Stomach (tissue), 8 donors: ENCODE measurements at regions not wholly inside any gene's neighbourhood (a gene's known extent, or its start where the extent isn't known, plus 50 kb on each side); places are given as distances from the start of the nearest gene placed in this dataset.

ENCODE experiments used
- DNase-seq, 2 donors: peaks; one replicate each; pipeline versions ENCODE4 v3.0.0 to v3.0.0-alpha.2; 2013 to 2019
- H3K27ac ChIP-seq, 5 donors: fragments of 200-600 bp in 4 of 5; sonication (generic) in 4 of 5; one replicate each; pipeline ENCODE4 v1.5.1; 2013 to 2019; ENCODE audit warnings: mild to moderate bottlenecking in 1 of 5, moderate library complexity in 1 of 5
- H3K27me3 ChIP-seq, 3 donors: fragments of 200-600 bp; sonication (generic); one replicate each; pipeline ENCODE4 v1.5.1; 2017 to 2019; ENCODE audit warnings: mixed run types in 1 of 3
- H3K36me3 ChIP-seq, 4 donors: fragments of 200-600 bp; sonication (generic); 1 replicate in 3 of 4; 2 replicates in 1 of 4; pipeline ENCODE4 v1.5.1; 2016 to 2019
- H3K4me1 ChIP-seq, 4 donors: fragments of 200-600 bp; sonication (generic); one replicate each; pipeline ENCODE4 v1.5.1; 2016 to 2019
- H3K4me3 ChIP-seq, 4 donors: fragments of 200-600 bp; sonication (generic) in 3 of 4; one replicate each; pipeline ENCODE4 v1.5.1; 2016 to 2019; ENCODE audit warnings: mild to moderate bottlenecking in 1 of 4
- H3K9me3 ChIP-seq, 4 donors: fragments of 200-600 bp; sonication (generic); one replicate each; pipeline ENCODE4 v1.5.1; 2016 to 2019
- CTCF ChIP-seq, 7 experiments: fragments of 450-650 bp in 4 of 7; fragments of 200-600 bp in 3 of 7; sonication (generic) in 3 of 7; IDR thresholded peaks; one replicate each; pipeline ENCODE4 v1.5.1; 2016 to 2019; ENCODE audit warnings: antibody characterized with exemption in 7 of 7, control low read depth in 2 of 7, mild to moderate bottlenecking in 1 of 7
- EP300 ChIP-seq: sonication (generic); formaldehyde crosslinking; IDR thresholded peaks from one replicate; pipeline ENCODE4 v1.6.1; 2017; ENCODE audit warnings: antibody characterized with exemption
- POLR2A ChIP-seq, 4 donors: fragments of 450-650 bp; IDR thresholded peaks; one replicate each; pipeline ENCODE4 v1.6.1; 2016; ENCODE audit warnings: antibody characterized with exemption in 4 of 4, control low read depth in 2 of 4, mild to moderate bottlenecking in 1 of 4, moderate library complexity in 1 of 4
- POLR2AphosphoS5 ChIP-seq, 3 donors: sonication (generic); formaldehyde crosslinking; IDR thresholded peaks; one replicate each; pipeline ENCODE4 v1.6.1; 2016; ENCODE audit warnings: antibody characterized with exemption in 3 of 3
- WGBS, 5 donors: extraction: QIAGEN DNeasy Blood & Tissue Kit in 3 of 5; methylation state at CpG; one replicate each; pipeline versions ENCODE4 v1.1.5 to v1.1.7; 2013 to 2018; 5-methylcytosine and 5-hydroxymethylcytosine counted together
- intact Hi-C: fragments of 100-400 bp; cut with DNase I; formaldehyde crosslinking; loops from one replicate; pipeline ENCODE4 v1.15.1; 2023; ENCODE audit warnings: low total_unique reads
- donor health status: healthy with polysubstance abuse.
- donor health status: Bipolar disorder and iron deficiency.
- donor health status: healthy.

GRCh38 chr4:43886196-43886595 is 562.4 kb downstream of the KCTD8 start:
- Histone ChIP-seq H3K4me3 (no peak overlapping the region), H3K36me3 (no peaks in the 10 kb centered on the region), H3K9me3 (no peaks in the 10 kb centered on the region), H3K4me1 (no peaks in the 10 kb centered on the region), H3K27me3 (no peaks in the 10 kb centered on the region), H3K27ac (no peak overlapping the region)
- TF ChIP-seq CTCF (IDR thresholded peaks at IDR 0.05) (no peak), EP300 (no peak), POLR2AphosphoS5 (IDR thresholded peaks at IDR 0.05) (no peak), POLR2A (IDR thresholded peaks at IDR 0.05) (no peak)
- no peak for DNase-seq
- 71 to 77% (median 73%) methylated on average over 3 of the region's 3 CpGs for WGBS, 5 donors
- intact Hi-C loops = no loop called here

GRCh38 chr4:43898836-43899235 is 549.8 kb downstream of the KCTD8 start:
- no peak for TF ChIP-seq CTCF (IDR thresholded peaks at IDR 0.05)
- TF ChIP-seq POLR2A (IDR thresholded peaks at IDR 0.05) = no peak
- TF ChIP-seq EP300 = no peak
- TF ChIP-seq POLR2AphosphoS5 (IDR thresholded peaks at IDR 0.05) = no peak
- DNase-seq = no peak
- Histone ChIP-seq H3K36me3 (no peaks in the 10 kb centered on the region), H3K4me1 (no peaks in the 10 kb centered on the region), H3K4me3 (no peak overlapping the region), H3K27ac (no peak overlapping the region), H3K9me3 (peaks cover 0 to 11% (median 0%) of the 10 kb centered on the region in 4 donors), H3K27me3 (no peaks in the 10 kb centered on the region)
- intact Hi-C loops = no loop called here
- 88 to 95% (median 94%) methylated on average over 15 of the region's 15 CpGs for WGBS, 5 donors

- Histone ChIP-seq H3K36me3 (no peaks in the 10 kb centered on the region), H3K9me3 (peaks cover 0 to 4% (median 0%) of the 10 kb centered on the region in 4 donors), H3K4me3 (no peak overlapping the region), H3K27me3 (no peaks in the 10 kb centered on the region), H3K27ac (no peak overlapping the region), H3K4me1 (no peaks in the 10 kb centered on the region)
- intact Hi-C loops = no loop called here
- no peak for TF ChIP-seq EP300
- TF ChIP-seq POLR2A (IDR thresholded peaks at IDR 0.05) = no peak
- no peak for TF ChIP-seq CTCF (IDR thresholded peaks at IDR 0.05)
- no peak for TF ChIP-seq POLR2AphosphoS5 (IDR thresholded peaks at IDR 0.05)
- no peak for DNase-seq
- 90 to 95% (median 92%) methylated on average over 4 of the region's 4 CpGs for WGBS, 5 donors
These were observed 545.2 kb downstream of the KCTD8 start for GRCh38 chr4:43903456-43903855.

GRCh38 chr4:43918377-43918776 is 530.2 kb downstream of the KCTD8 start:
- Histone ChIP-seq H3K9me3 (peaks cover 0 to 14% (median 7%) of the 10 kb centered on the region in 4 donors), H3K4me3 (no peak overlapping the region), H3K36me3 (no peaks in the 10 kb centered on the region), H3K4me1 (no peaks in the 10 kb centered on the region), H3K27me3 (no peaks in the 10 kb centered on the region), H3K27ac (no peak overlapping the region)
- no peak for DNase-seq
- intact Hi-C loops = no loop called here
- TF ChIP-seq POLR2AphosphoS5 (IDR thresholded peaks at IDR 0.05) (no peak), POLR2A (IDR thresholded peaks at IDR 0.05) (no peak), EP300 (no peak), CTCF (IDR thresholded peaks at IDR 0.05) (no peak)
- WGBS, 5 donors = 67 to 82% (median 71%) methylated on average over 3 of the region's 3 CpGs
